K562 (cell line): ENCODE measurements at regions not wholly inside any gene's neighbourhood (a gene's known extent, or its start where the extent isn't known, plus 50 kb on each side); places are given as distances from the start of the nearest gene placed in this dataset.

Source experiments
- ATAC-seq: fragments of 200-7000 bp; cut with Tn5 transposase; 3 replicates; pipeline ENCODE4 v1.9.1; 2020; ENCODE audit warnings: moderate library complexity
- BruUV-seq: library from RNA; stranded (reverse); fragments of 400-500 nt; replicated peaks from 2 replicates; lab custom pipeline; 2021; lab: Mats Ljungman, UMichigan
- CTCF ChIA-PET: fragments of 300-600 bp; formaldehyde crosslinking; extraction: SDS; loops from one replicate; lab custom pipeline; 2021; ENCODE audit warnings: low intra/inter-chr PET ratio; lab: Yijun Ruan, JAX
- POLR2A ChIA-PET: fragments of 300-600, 350-650 bp; sonication (Branson Sonifier 250); formaldehyde crosslinking; extraction: SDS; loops from one replicate; lab custom pipeline; 2021; ENCODE audit warnings: antibody characterized with exemption, inconsistent platforms; lab: Yijun Ruan, JAX
- DNase-seq, 4 experiments: peaks; one replicate each; pipeline versions ENCODE4 v3.0.0 to v3.0.0-alpha.2; 2011 to 2018; ENCODE audit warnings: low spot score in 3 of 4, mixed read lengths in 3 of 4; ENCODE audit errors: extremely low read depth in 1 of 4
- FAIRE-seq: peaks from 2 replicates; lab custom pipeline; 2011; peaks lifted over from hg19 to GRCh38; lab: Jason Lieb, UNC
- H2AFZ ChIP-seq: 2 replicates; pipeline ENCODE4 v1.6.0; 2011; ENCODE audit warnings: low read depth, low read length, control low read depth, inconsistent platforms
- H3K27ac ChIP-seq: fragments of 200-600 bp; 3 replicates; pipeline ENCODE4 v1.8.0; 2011; ENCODE audit warnings: low read depth, mild to moderate bottlenecking, control low read depth, inconsistent platforms, low read length, moderate library complexity, mixed read lengths; ENCODE audit errors: extremely low read depth
- H3K27me3 ChIP-seq, 2 experiments: fragments of 300-600 bp in 1 of 2; 2 replicates in 1 of 2; 3 replicates in 1 of 2; pipeline versions ENCODE4 v1.6.0 to v1.8.0; 2011; ENCODE audit warnings: inconsistent platforms in 2 of 2, low read length in 2 of 2, mild to moderate bottlenecking in 1 of 2, mixed read lengths in 1 of 2, moderate library complexity in 1 of 2; ENCODE audit not compliant: control insufficient read depth in 2 of 2, insufficient read depth in 2 of 2
- H3K36me3 ChIP-seq: fragments of 300-600 bp; 3 replicates; pipeline ENCODE4 v1.8.0; 2011; ENCODE audit warnings: mild to moderate bottlenecking, low read length, inconsistent platforms; ENCODE audit not compliant: control insufficient read depth, insufficient read depth
- H3K4me1 ChIP-seq, 2 experiments: fragments of 200-600 bp in 1 of 2; replicated peaks in 1 of 2; 2 replicates in 1 of 2; 3 replicates in 1 of 2; pipeline versions ENCODE4 v1.5.1 to v1.8.0; 2011; ENCODE audit warnings: inconsistent platforms in 2 of 2, low read length in 2 of 2, mild to moderate bottlenecking in 1 of 2, mixed read lengths in 1 of 2, moderate library complexity in 1 of 2; ENCODE audit not compliant: control insufficient read depth in 2 of 2, insufficient read depth in 2 of 2
- H3K4me2 ChIP-seq: 2 replicates; pipeline ENCODE4 v1.6.1; 2011; ENCODE audit warnings: low read length, control low read depth, inconsistent platforms, mixed read lengths; ENCODE audit not compliant: insufficient read depth
- H3K4me3 ChIP-seq: fragments of 200-600 bp; sonication (generic), shearing (Covaris generic); 2 replicates; pipeline ENCODE4 v1.5.1; 2016; ENCODE audit warnings: control low read depth, inconsistent platforms
- H3K79me2 ChIP-seq: fragments of 200-600 bp; 3 replicates; pipeline ENCODE4 v1.8.0; 2011; ENCODE audit warnings: low read length, inconsistent platforms; ENCODE audit not compliant: control insufficient read depth, insufficient read depth
- H3K9ac ChIP-seq, 2 experiments: 2 replicates each; pipeline versions ENCODE4 v1.6.0 to v1.6.1; 2011; ENCODE audit warnings: low read depth in 2 of 2, low read length in 2 of 2, control low read depth in 1 of 2, inconsistent platforms in 1 of 2, mild to moderate bottlenecking in 1 of 2, mixed read lengths in 1 of 2; ENCODE audit not compliant: insufficient read depth in 1 of 2
- H3K9me1 ChIP-seq: one replicate; pipeline ENCODE4 v1.6.0; 2011; ENCODE audit warnings: inconsistent platforms, mild to moderate bottlenecking, low read length, moderate library complexity; ENCODE audit not compliant: control insufficient read depth, insufficient read depth
- H3K9me3 ChIP-seq: replicated peaks from 2 replicates; pipeline ENCODE4 v1.5.1; 2011; ENCODE audit warnings: low read depth, low read length, inconsistent platforms; ENCODE audit not compliant: control insufficient read depth, insufficient read depth
- H4K20me1 ChIP-seq: replicated peaks from 2 replicates; pipeline ENCODE4 v1.6.1; 2011; ENCODE audit warnings: low read length, inconsistent platforms, mixed read lengths; ENCODE audit not compliant: control insufficient read depth, insufficient read depth
- ESRRA ChIP-seq: fragments of 450-650 bp; IDR thresholded peaks from 2 replicates; pipeline ENCODE4 v1.6.1; 2014; ENCODE audit warnings: low read depth, mild to moderate bottlenecking, moderate library complexity, borderline replicate concordance
- FOSL1 ChIP-seq: fragments of 200-800 bp; sonication (Bioruptor generic); conservative IDR thresholded peaks from 2 replicates; pipeline ENCODE4 v1.6.1; 2016; ENCODE audit warnings: missing genetic modification characterization, missing compliant biosample characterization
- FOXK1 ChIP-seq: sonication (generic); formaldehyde crosslinking; IDR thresholded peaks from 2 replicates; pipeline ENCODE4 v1.8.0; 2022; ENCODE audit warnings: missing genetic modification reagents, mild to moderate bottlenecking, borderline replicate concordance
- HNRNPL ChIP-seq: fragments of 200-400 bp; formaldehyde crosslinking; IDR thresholded peaks from 2 replicates; pipeline ENCODE4 v1.6.1; 2017; ENCODE audit warnings: low read depth, mild to moderate bottlenecking, low read length
- MEF2A ChIP-seq: IDR thresholded peaks from 2 replicates; pipeline ENCODE4 v1.6.1; 2011; ENCODE audit warnings: low read depth, mild to moderate bottlenecking, low read length, moderate library complexity; ENCODE audit not compliant: control insufficient read depth
- PHB2 ChIP-seq: fragments of 450-650 bp; IDR thresholded peaks from 2 replicates; pipeline ENCODE4 v1.6.1; 2017; ENCODE audit warnings: low read depth
- POLR2B ChIP-seq: fragments of 450-650 bp; IDR thresholded peaks from 2 replicates; pipeline ENCODE4 v1.6.1; 2018; ENCODE audit warnings: low read depth; ENCODE audit not compliant: partially characterized antibody
- POU5F1 ChIP-seq: fragments of 150-350 bp; IDR thresholded peaks from 2 replicates; pipeline ENCODE4 v1.6.1; 2014; ENCODE audit warnings: borderline replicate concordance, low read length, low read depth, mild to moderate bottlenecking; ENCODE audit not compliant: partially characterized antibody
- RFX7 ChIP-seq: fragments of 250-450 bp; sonication (Bioruptor Pico); IDR thresholded peaks from 2 replicates; pipeline ENCODE4 v1.5.1; 2021; ENCODE audit warnings: mild to moderate bottlenecking
- SOX6 ChIP-seq: fragments of 450-650 bp; IDR thresholded peaks from 2 replicates; pipeline ENCODE4 v1.6.1; 2014; ENCODE audit warnings: mild to moderate bottlenecking
- YBX1 ChIP-seq: fragments of 450-650 bp; IDR thresholded peaks from 2 replicates; pipeline ENCODE4 v1.7.1; 2016; ENCODE audit warnings: mild to moderate bottlenecking
- ZNF274 ChIP-seq: IDR thresholded peaks from 2 replicates; pipeline ENCODE4 v1.6.1; 2011; ENCODE audit warnings: low read depth, mild to moderate bottlenecking, low read length, moderate library complexity, borderline replicate concordance
- ZNF41 ChIP-seq: fragments of 250-450 bp; sonication (Bioruptor Pico); conservative IDR thresholded peaks from 2 replicates; pipeline ENCODE4 v1.4.0; 2020; ENCODE audit warnings: mild to moderate bottlenecking
- ZNF431 ChIP-seq: sonication (generic); formaldehyde crosslinking; IDR thresholded peaks from 2 replicates; pipeline ENCODE4 v1.8.0; 2022; ENCODE audit warnings: mild to moderate bottlenecking, missing genetic modification reagents
- WGBS: fragments of 100-300 bp; shearing (Covaris generic); methylation state at CpG from one replicate; pipeline ENCODE4 v1.1.6; 2016; ENCODE audit warnings: low coverage, mixed read lengths; ENCODE audit not compliant: insufficient coverage; ENCODE audit errors: missing lambda C conversion rate; 5-methylcytosine and 5-hydroxymethylcytosine counted together
- in situ Hi-C: fragments of 300-500 bp; cut with MboI; formaldehyde crosslinking; loops from 4 replicates; pipeline ENCODE4 v1.15.0; 2018; ENCODE audit warnings: inconsistent platforms, mixed read lengths
- intact Hi-C: fragments of 100-400 bp; cut with micrococcal nuclease; formaldehyde crosslinking; loops from 2 replicates; pipeline ENCODE4 v1.14.2; 2022
- TF ChIP-seq, protein P1 (sequence below): fragments of 250-450 bp; sonication (Bioruptor Pico); IDR thresholded peaks from 2 replicates; pipeline ENCODE4 v1.5.0; 2020; ENCODE audit warnings: mild to moderate bottlenecking, borderline replicate concordance
- TF ChIP-seq, protein P2 (sequence below): fragments of 250-450 bp; sonication (Bioruptor Pico); IDR thresholded peaks from 2 replicates; pipeline ENCODE4 v1.4.0; 2020; ENCODE audit warnings: mild to moderate bottlenecking, moderate library complexity

DNA sequence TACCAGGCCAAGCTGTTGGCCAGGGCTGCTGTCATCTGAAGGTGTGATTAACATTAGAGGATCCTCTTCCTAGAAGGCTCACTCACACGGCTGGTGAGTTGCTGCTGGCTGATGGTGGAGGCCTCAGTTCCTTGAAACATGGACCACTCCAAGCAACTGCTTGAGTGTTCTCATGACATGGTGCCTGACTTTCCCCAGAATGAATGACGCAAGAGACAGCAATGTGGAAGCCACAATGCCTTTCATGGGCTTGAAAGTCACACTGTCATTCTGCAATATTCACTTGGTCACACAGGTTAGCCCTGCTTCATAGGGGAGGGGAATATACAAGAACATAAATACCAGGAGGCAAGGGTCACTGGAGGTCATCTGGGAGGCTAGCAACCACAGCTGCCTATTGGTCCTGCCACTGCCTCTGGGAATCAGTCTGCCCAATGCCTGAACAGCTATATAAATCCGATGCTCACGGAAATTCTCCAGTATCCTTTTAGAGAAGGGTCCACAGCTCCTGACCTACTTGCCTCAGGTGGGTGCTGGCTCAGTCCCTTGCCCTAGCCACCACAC lies 97.1 kb upstream of the MAML3 start:
- no peaks in the 10 kb centered on the region for H4K20me1 ChIP-seq
- FAIRE-seq, result no peak
- 20% methylated on average over 4 of the region's 4 CpGs for WGBS
- no peaks in the 10 kb centered on the region for H3K9me1 ChIP-seq
- H2AFZ ChIP-seq, result no peak overlapping the region
- POLR2A ChIA-PET, result no interaction called here
- no peak overlapping the region; the same call in 2 of the 3 replicates for H3K27ac ChIP-seq
- H3K9me3 ChIP-seq, result no peaks in the 10 kb centered on the region
- in situ Hi-C loops (loop anchor here (10.0 kb wide), 1 partner anchor 216 kb away; no protein-coding TSS in a partner anchor), intact Hi-C loops (loop anchor here (10.0 kb wide), 1 partner anchor 496 kb away; no protein-coding TSS in a partner anchor)
- ATAC-seq, result peak; percentile 60
- peaks cover 0 to 9% of the 10 kb centered on the region in 2 experiments; a peak in 2 of 5 replicates for H3K4me1 ChIP-seq
- H3K36me3 ChIP-seq, result no peaks in the 10 kb centered on the region
- H3K4me2 ChIP-seq, result no peak overlapping the region
- BruUV-seq, result no TSS peak
- 0 out of 4 replicates have a peak overlapping the region, but pooled peaks of 1 of the 2 experiments have one; percentile 26 for H3K9ac ChIP-seq
- no peaks in the 10 kb centered on the region for H3K79me2 ChIP-seq
- H3K4me3 ChIP-seq, result no peak overlapping the region
- peak in 1 of 4 experiments; percentile 22 for DNase-seq
- H3K27me3 ChIP-seq, result peaks cover 0 to 18% of the 10 kb centered on the region in 2 experiments; a peak in 3 of 5 replicates
- CTCF ChIA-PET, result no interaction called here
- TF ChIP-seq MEF2A (no peak), PHB2 (no peak), RFX7 (CRISPR knock-in tag) (no peak), ZNF431 (CRISPR knock-in tag) (no peak), ZNF41 (CRISPR knock-in tag) (no peak), YBX1 (no peak), FOXK1 (no peak), POLR2B (no peak), ESRRA (peak; percentile 85), POU5F1 (no peak), SOX6 (no peak), HNRNPL (no peak), ZNF274 (no peak), FOSL1 (tag) (0 out of 2 replicates have a peak, but pooled peaks have one; percentile 39)
- TF ChIP-seq, protein P1, sequence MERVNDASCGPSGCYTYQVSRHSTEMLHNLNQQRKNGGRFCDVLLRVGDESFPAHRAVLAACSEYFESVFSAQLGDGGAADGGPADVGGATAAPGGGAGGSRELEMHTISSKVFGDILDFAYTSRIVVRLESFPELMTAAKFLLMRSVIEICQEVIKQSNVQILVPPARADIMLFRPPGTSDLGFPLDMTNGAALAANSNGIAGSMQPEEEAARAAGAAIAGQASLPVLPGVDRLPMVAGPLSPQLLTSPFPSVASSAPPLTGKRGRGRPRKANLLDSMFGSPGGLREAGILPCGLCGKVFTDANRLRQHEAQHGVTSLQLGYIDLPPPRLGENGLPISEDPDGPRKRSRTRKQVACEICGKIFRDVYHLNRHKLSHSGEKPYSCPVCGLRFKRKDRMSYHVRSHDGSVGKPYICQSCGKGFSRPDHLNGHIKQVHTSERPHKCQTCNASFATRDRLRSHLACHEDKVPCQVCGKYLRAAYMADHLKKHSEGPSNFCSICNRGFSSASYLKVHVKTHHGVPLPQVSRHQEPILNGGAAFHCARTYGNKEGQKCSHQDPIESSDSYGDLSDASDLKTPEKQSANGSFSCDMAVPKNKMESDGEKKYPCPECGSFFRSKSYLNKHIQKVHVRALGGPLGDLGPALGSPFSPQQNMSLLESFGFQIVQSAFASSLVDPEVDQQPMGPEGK (CRISPR knock-in tag), result no peak
- TF ChIP-seq, protein P2, sequence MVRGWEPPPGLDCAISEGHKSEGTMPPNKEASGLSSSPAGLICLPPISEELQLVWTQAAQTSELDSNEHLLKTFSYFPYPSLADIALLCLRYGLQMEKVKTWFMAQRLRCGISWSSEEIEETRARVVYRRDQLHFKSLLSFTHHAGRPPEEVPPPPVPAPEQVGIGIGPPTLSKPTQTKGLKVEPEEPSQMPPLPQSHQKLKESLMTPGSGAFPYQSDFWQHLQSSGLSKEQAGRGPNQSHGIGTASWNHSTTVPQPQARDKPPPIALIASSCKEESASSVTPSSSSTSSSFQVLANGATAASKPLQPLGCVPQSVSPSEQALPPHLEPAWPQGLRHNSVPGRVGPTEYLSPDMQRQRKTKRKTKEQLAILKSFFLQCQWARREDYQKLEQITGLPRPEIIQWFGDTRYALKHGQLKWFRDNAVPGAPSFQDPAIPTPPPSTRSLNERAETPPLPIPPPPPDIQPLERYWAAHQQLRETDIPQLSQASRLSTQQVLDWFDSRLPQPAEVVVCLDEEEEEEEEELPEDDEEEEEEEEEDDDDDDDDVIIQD (CRISPR knock-in tag), result 0 out of 2 replicates have a peak, but pooled peaks have one; percentile 44
